GM21786 (cell line): ENCODE measurements at regions not wholly inside any gene's neighbourhood (a gene's known extent, or its start where the extent isn't known, plus 50 kb on each side); places are given as distances from the start of the nearest gene placed in this dataset.

ENCODE experiments used
- ATAC-seq: cut with Tn5 transposase; IDR thresholded peaks from one replicate; pipeline ENCODE4 v1.9.1; 2021; ENCODE audit not compliant: unreplicated experiment

GRCh38 chr16:17691106-17691898 is 220.5 kb upstream of the XYLT1 start:
- no peak for ATAC-seq

- ATAC-seq: no peak
Measured at GRCh38 chr16:17685447-17685846, 214.7 kb upstream of the XYLT1 start.

- no peak for ATAC-seq
Measured at GRCh38 chr16:17683281-17683680, 212.5 kb upstream of the XYLT1 start.

- ATAC-seq: no peak
Measured at GRCh38 chr16:17676171-17676570, 205.4 kb upstream of the XYLT1 start.

GRCh38 chr16:17668386-17668785 is 197.6 kb upstream of the XYLT1 start:
- no peak for ATAC-seq

GRCh38 chr16:17666293-17666692 is 195.5 kb upstream of the XYLT1 start:
- ATAC-seq: no peak

- ATAC-seq: no peak
Measured at GRCh38 chr16:17658881-17659280, 188.1 kb upstream of the XYLT1 start.

- ATAC-seq: no peak
Measured at GRCh38 chr16:17657045-17657444, 186.3 kb upstream of the XYLT1 start.

GRCh38 chr16:17654571-17654970 is 183.8 kb upstream of the XYLT1 start:
- ATAC-seq: no peak

GRCh38 chr16:17654142-17654541 is 183.4 kb upstream of the XYLT1 start:
- no peak for ATAC-seq

- ATAC-seq: no peak
Measured at GRCh38 chr16:17647879-17648872, 177.4 kb upstream of the XYLT1 start.

GRCh38 chr16:17643935-17644334 is 173.2 kb upstream of the XYLT1 start:
- no peak for ATAC-seq

GRCh38 chr16:17641990-17642389 is 171.2 kb upstream of the XYLT1 start:
- no peak for ATAC-seq

- no peak for ATAC-seq
Measured at GRCh38 chr16:17638134-17638533, 167.4 kb upstream of the XYLT1 start.

GRCh38 chr16:17635183-17635582 is 164.4 kb upstream of the XYLT1 start:
- no peak for ATAC-seq

- ATAC-seq: no peak
Measured at GRCh38 chr16:17633181-17633951, 162.6 kb upstream of the XYLT1 start.

GRCh38 chr16:17632667-17633066 is 161.9 kb upstream of the XYLT1 start:
- no peak for ATAC-seq

GRCh38 chr16:17629936-17630335 is 159.2 kb upstream of the XYLT1 start:
- ATAC-seq: no peak

- no peak for ATAC-seq
Measured at GRCh38 chr16:17628983-17629382, 158.2 kb upstream of the XYLT1 start.

GRCh38 chr16:17622366-17622765 is 151.6 kb upstream of the XYLT1 start:
- ATAC-seq: no peak

GRCh38 chr16:17619261-17619660 is 148.5 kb upstream of the XYLT1 start:
- ATAC-seq: no peak
